ENCODE measurements at regions not wholly inside any gene's neighbourhood (a gene's known extent, or its start where the extent isn't known, plus 50 kb on each side); places are given as distances from the start of the nearest gene placed in this dataset.

DNA sequence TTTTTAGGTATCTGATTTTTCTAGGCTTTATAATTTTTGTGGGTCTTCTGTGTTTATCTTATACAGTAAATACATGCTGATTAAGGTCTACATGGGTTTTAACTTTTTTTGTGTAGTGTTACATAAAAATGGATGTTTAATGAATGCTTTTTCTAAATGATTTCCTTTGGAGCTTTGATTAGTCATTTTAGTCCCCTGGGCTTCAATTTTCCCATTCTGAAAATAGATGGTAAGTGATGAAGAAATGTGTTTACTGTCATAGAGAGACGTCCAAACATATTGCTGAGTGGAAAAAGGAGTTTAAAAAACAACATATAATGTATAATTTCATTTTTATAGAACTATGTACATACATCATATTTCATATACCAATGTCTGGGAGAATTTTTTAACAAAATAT is 140.9 kb upstream of the HMCN1 start:
- CTCF ChIA-PET = no interaction called here
- intact Hi-C loops (cut with micrococcal nuclease; ENCODE audit: unreplicated experiment) = no loop called here
- H3K9me3 Mint-ChIP-seq (ENCODE audit: unreplicated experiment) = peaks cover 13% of the 10 kb centered on the region

DNA sequence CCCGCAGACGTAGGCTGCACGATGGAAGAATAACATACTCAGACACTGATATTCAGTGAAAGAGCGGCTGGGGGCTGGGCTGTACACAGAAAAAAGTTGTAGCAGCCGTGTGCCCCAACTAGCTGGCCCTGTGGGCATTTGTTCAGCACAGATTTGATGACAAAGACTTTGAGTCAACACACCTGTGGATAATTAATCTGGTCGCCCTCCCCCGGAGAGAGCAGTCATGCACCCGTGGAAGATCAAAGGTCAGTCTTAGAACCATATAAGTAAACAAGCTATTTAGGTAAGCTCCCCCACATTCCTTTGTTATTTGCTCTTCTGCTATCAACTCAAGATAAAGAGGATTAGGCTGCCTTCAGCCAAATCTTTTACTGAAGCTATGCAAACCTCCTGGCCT is 148.4 kb upstream of the HMCN1 start:
- POLR2A ChIA-PET = no interaction called here
- no peaks in the 10 kb centered on the region for H3K27me3 ChIP-seq (replicated peaks; ENCODE audit: control insufficient read depth, insufficient read depth, low read length)
- Mint-ChIP-seq H3K27me3 (ENCODE audit: insufficient read depth, unreplicated experiment) (no peaks in the 10 kb centered on the region), H3K4me1 (ENCODE audit: low read depth, unreplicated experiment) (peaks cover 22% of the 10 kb centered on the region), H3K4me3 (ENCODE audit: unreplicated experiment) (peak overlapping the region; percentile 39), H3K27ac (ENCODE audit: unreplicated experiment) (peak overlapping the region; percentile 83), H3K36me3 (ENCODE audit: insufficient read depth, unreplicated experiment) (peaks cover 46% of the 10 kb centered on the region), H3K9me3 (ENCODE audit: unreplicated experiment) (peaks cover 45% of the 10 kb centered on the region)
- CTCF ChIA-PET = no interaction called here
- intact Hi-C loops (cut with micrococcal nuclease; ENCODE audit: unreplicated experiment) = loop anchor here (1.0 kb wide), 2 partner anchors 43 to 61 kb away; no protein-coding TSS in a partner anchor
- H3K4me1 ChIP-seq = peaks cover 21% of the 10 kb centered on the region
- peak; percentile 83 to 88 for DNase-seq
- TF ChIP-seq, protein P1, sequence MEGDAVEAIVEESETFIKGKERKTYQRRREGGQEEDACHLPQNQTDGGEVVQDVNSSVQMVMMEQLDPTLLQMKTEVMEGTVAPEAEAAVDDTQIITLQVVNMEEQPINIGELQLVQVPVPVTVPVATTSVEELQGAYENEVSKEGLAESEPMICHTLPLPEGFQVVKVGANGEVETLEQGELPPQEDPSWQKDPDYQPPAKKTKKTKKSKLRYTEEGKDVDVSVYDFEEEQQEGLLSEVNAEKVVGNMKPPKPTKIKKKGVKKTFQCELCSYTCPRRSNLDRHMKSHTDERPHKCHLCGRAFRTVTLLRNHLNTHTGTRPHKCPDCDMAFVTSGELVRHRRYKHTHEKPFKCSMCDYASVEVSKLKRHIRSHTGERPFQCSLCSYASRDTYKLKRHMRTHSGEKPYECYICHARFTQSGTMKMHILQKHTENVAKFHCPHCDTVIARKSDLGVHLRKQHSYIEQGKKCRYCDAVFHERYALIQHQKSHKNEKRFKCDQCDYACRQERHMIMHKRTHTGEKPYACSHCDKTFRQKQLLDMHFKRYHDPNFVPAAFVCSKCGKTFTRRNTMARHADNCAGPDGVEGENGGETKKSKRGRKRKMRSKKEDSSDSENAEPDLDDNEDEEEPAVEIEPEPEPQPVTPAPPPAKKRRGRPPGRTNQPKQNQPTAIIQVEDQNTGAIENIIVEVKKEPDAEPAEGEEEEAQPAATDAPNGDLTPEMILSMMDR (IDR thresholded peaks at IDR 0.05; ENCODE audit: insufficient read depth in 1 of 2, low read depth in 1 of 2, low read length in 1 of 2, severe bottlenecking in 1 of 2, unreplicated experiment in 1 of 2) = no peak
- BruUV-seq (replicated peaks) = no TSS peak
- H3K4me3 ChIP-seq (ENCODE audit: low read depth, low read length) = no peak overlapping the region
- H3K36me3 ChIP-seq (ENCODE audit: control insufficient read depth, insufficient read depth, low read length) = no peaks in the 10 kb centered on the region; the same call in 1 of the 2 replicates
- H3K9me3 ChIP-seq = peaks cover 62% of the 10 kb centered on the region

More for the DNA sequence above, 140.9 kb upstream of the HMCN1 start:
- Mint-ChIP-seq H3K27me3 (ENCODE audit: insufficient read depth, unreplicated experiment) (no peaks in the 10 kb centered on the region), H3K4me3 (ENCODE audit: unreplicated experiment) (no peak overlapping the region), H3K27ac (ENCODE audit: unreplicated experiment) (no peak overlapping the region), H3K36me3 (ENCODE audit: insufficient read depth, unreplicated experiment) (peaks cover 8% of the 10 kb centered on the region), H3K4me1 (ENCODE audit: low read depth, unreplicated experiment) (peaks cover 18% of the 10 kb centered on the region)
- DNase-seq = no peak
- no TSS peak for BruUV-seq (replicated peaks)
- TF ChIP-seq, protein P1 (IDR thresholded peaks at IDR 0.05; ENCODE audit: insufficient read depth in 1 of 2, low read depth in 1 of 2, low read length in 1 of 2, severe bottlenecking in 1 of 2, unreplicated experiment in 1 of 2) = no peak
- Histone ChIP-seq H3K27me3 (replicated peaks; ENCODE audit: control insufficient read depth, insufficient read depth, low read length) (no peaks in the 10 kb centered on the region), H3K9me3 (no peaks in the 10 kb centered on the region; the same call in 1 of the 2 replicates), H3K4me1 (peaks cover 13% of the 10 kb centered on the region), H3K4me3 (ENCODE audit: low read depth, low read length) (no peak overlapping the region), H3K36me3 (ENCODE audit: control insufficient read depth, insufficient read depth, low read length) (no peaks in the 10 kb centered on the region)
- POLR2A ChIA-PET = no interaction called here

- Mint-ChIP-seq H3K27me3 (ENCODE audit: insufficient read depth, unreplicated experiment) (no peaks in the 10 kb centered on the region), H3K4me1 (ENCODE audit: low read depth, unreplicated experiment) (peaks cover 23% of the 10 kb centered on the region), H3K27ac (ENCODE audit: unreplicated experiment) (peak overlapping the region; percentile 28), H3K36me3 (ENCODE audit: insufficient read depth, unreplicated experiment) (peaks cover 48% of the 10 kb centered on the region), H3K4me3 (ENCODE audit: unreplicated experiment) (no peak overlapping the region), H3K9me3 (ENCODE audit: unreplicated experiment) (peaks cover 50% of the 10 kb centered on the region)
- POLR2A ChIA-PET = no interaction called here
- CTCF ChIA-PET = no interaction called here
- no peak for DNase-seq
- BruUV-seq (replicated peaks) = no TSS peak
- H3K27me3 ChIP-seq (replicated peaks; ENCODE audit: control insufficient read depth, insufficient read depth, low read length) = no peaks in the 10 kb centered on the region
- H3K36me3 ChIP-seq (ENCODE audit: control insufficient read depth, insufficient read depth, low read length) = no peaks in the 10 kb centered on the region; the same call in 1 of the 2 replicates
- no peak overlapping the region for H3K4me3 ChIP-seq (ENCODE audit: low read depth, low read length)
- TF ChIP-seq, protein P1 (IDR thresholded peaks at IDR 0.05; ENCODE audit: insufficient read depth in 1 of 2, low read depth in 1 of 2, low read length in 1 of 2, severe bottlenecking in 1 of 2, unreplicated experiment in 1 of 2) = no peak
- intact Hi-C loops (cut with micrococcal nuclease; ENCODE audit: unreplicated experiment) = no loop called here
- H3K9me3 ChIP-seq = peaks cover 85% of the 10 kb centered on the region
- H3K4me1 ChIP-seq = peaks cover 21% of the 10 kb centered on the region
Observed at GRCh38 chr1:185581961-185582725, 152.0 kb upstream of the HMCN1 start.
